HG02571 (cell line): ENCODE measurements at regions not wholly inside any gene's neighbourhood (a gene's known extent, or its start where the extent isn't known, plus 50 kb on each side); places are given as distances from the start of the nearest gene placed in this dataset.

Experiments used
- ATAC-seq: cut with Tn5 transposase; IDR thresholded peaks from one replicate; pipeline ENCODE4 v1.9.1; 2021; ENCODE audit warnings: mild to moderate bottlenecking, moderate library complexity; ENCODE audit not compliant: unreplicated experiment

DNA sequence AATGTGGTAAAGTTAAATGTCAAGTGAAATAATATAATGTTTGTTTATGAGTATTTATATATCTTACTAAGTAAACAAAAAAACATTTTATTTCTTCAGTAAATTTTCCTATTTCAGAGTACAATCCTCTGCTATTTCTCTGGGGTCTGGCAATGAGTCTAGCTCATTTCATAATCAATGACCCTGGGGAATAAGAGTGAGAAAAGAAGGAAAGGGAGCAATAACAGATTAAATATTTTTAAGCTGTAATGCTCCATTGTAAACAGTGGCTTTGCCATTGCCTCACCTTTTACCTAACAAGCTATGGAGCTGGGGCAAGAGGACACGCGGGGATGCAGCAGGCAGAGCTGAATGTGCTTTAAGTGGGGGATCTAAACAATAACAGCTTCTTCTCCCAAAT, 1071.9 kb downstream of the FLRT2 start:
- ATAC-seq = no peak

DNA sequence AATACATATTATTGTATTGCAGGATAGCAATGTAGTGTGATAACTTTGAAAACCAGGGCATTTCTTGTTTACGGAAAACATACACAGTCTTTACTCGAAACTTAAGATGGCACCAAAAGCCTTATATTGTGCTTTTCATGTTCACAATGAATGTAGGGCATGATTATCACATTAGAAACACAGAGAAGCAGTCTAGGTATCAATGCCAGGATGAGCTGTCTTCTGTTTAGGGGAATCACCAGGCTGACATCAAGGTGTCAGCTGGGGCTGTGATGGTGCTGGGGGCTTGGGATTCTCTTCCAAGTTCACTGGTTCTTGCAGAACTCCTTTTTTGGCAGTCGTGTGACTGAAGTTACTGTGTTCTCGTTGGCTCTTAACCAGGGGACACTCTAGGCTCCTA, 1067.3 kb downstream of the FLRT2 start:
- ATAC-seq = no peak

DNA sequence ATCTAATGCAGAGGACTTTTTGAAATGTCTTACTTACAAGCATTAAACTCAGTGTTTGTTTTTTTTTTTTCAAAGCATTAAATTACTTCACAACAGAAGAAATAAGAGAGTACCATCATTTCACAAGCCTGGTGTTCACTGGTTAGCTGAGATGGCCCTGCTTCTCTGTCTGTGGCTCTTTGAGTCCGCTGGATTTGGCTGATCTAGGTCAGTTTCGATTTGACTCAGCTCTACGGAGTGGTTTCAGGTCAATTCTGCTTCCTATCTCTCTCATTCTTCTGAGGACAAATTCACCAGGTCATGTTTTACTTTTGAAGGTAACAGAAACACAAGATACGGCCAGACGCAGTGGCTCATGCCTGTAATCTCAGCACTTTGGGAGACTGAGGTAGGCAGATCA, 1066.1 kb downstream of the FLRT2 start:
- no peak for ATAC-seq

DNA sequence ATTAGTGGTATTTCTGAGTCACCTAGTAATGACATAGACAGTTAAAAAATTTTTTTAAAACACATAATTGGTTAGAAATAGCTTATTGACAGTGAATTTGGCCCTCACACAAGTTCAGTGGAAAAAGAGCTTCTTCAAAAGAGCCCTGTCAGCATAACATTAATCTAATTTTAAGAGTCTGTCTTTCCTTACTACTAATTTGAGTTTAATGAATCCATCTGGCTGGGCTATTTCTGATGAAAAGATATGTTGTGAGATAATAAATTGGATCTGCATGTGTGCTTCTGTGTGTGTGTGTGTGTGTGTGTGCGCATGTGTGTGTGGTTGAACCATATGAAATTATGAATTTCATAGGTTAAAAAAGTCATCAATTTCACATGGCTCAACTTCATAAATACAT, 1045.2 kb downstream of the FLRT2 start:
- ATAC-seq = no peak

DNA sequence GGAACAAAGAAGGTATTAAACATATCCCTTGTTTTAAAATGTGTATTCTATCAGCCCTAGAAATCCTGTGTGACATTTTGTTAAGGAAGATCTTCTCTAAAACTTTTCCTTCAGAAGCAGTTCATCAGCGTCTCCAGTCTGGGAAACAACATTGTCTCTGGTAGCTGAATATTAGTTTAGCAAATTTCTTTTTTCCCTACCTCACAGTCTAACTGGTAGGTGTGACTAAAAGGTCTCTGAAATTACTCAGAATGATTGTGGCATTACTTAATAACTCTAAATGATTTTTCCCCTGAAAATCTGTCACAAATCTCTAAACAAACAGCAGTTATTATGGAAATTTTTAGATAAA, 1044.8 kb downstream of the FLRT2 start:
- no peak for ATAC-seq

DNA sequence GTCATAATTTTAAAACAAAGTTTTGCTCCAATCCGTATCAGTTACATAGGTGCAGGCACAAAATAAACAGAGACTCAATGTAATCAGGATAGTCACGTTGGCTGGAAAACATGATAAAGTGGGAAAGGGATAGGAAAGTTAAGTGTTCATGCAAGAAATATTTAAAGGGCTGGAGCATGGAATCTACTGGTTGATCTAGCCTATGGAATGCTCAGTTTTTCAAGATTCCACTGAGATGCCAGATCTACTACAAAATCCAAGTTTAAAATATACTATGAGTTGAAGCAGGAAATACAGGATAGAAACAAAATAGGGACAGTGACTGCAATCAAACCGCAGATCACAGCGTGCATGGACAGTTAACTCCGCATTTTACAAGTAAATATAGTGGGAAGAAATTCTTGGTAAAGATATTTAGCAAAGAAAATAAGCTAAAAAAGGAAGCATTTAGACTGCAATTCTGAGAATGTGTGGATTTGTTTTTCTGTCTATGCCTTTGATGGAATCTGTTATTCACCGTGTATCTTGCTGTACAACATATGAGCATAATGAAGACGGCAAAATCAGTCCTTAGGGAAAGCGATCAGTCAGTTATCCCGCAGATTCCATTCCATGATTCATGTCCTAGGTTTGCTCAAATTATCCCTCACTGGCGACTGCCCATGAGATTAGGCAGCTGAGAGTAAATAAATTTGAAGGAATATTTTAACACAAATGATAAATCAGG, 1044.3 kb downstream of the FLRT2 start:
- ATAC-seq = no peak

DNA sequence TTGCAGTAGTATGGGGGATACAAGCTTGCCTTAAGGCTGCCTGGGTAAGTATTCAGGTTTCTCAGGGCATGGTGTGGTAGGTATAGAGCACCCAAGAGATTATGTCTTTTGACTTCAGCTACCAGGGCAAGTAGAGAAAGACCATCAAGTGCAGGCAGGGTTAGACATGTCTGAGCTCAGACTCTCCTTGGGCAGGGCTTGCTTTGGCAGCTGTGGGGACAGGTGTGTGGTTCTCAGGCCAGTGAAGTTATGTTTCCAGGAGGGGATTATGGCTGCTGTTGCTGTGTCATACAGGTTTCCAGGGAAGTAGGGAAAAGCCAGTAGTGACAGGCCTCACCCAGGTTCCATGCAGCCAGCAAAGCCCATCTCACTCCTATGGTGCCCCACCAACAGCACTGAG, 1040.4 kb downstream of the FLRT2 start:
- ATAC-seq = no peak

DNA sequence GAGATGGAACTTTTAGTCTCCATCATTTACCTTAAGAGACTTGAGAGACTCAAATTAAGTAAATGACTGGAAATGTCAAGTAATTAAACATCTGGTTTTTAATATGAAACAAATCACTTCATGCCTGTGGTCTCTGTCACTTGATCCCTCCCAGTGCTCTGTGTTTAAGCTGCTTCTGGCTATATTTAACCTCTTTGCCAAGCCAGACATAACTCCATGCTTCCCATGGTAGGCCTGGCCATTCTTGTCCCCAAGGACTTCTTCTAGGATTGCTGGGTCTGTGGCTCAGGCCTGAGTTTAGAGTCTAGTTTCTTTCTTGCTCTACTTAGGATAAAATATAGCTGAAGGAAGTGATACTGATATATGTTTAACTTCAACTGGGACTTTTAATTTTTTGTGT, 1013.6 kb downstream of the FLRT2 start:
- ATAC-seq = no peak

DNA sequence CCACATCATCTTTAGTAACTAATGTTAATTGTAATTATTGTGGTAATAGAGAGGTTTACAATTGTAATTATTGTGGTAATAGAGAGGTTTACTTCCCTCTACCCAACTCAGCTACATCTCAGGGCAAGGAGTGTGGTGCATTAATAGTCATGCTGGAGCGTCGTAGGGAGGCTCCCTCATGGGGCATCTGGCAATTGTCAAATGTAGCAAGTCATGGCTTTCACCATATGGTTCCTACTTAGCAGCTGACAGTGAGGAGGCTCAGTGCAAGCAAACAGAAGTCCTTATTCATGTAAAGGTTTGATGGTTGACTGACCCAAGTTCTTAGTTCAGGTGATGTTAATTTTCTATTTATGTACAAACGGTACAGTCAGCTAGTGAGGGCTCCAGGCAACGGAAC, 1012.0 kb downstream of the FLRT2 start:
- ATAC-seq = no peak

DNA sequence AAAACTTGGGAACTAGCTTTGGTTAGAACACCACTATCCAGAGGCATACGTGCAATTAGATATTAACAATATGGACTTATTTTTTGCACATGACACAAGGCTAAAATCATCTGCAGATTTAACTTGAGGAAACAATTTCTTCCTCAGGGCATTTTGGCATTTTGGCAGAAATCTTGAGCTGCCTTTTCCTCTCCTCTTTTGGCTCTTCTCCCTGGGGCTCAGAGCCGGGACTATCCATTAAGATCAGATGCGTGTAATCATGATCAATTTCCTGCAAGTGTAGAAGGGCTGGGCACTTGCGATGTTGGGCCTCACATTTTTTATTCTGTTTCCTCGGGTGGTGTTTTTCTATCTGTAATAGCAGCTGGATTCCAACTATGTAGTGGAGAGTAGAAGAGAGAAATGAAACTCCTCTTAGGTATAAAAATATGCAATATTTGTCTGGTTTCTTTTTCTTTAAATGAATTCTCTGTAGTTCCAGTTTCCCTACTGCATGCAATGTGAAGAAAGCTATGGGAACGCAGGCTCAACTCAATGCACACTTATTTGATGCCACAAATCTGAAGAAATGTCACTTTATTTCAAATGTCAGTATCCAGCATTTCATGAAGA, 1010.8 kb downstream of the FLRT2 start:
- no peak for ATAC-seq

DNA sequence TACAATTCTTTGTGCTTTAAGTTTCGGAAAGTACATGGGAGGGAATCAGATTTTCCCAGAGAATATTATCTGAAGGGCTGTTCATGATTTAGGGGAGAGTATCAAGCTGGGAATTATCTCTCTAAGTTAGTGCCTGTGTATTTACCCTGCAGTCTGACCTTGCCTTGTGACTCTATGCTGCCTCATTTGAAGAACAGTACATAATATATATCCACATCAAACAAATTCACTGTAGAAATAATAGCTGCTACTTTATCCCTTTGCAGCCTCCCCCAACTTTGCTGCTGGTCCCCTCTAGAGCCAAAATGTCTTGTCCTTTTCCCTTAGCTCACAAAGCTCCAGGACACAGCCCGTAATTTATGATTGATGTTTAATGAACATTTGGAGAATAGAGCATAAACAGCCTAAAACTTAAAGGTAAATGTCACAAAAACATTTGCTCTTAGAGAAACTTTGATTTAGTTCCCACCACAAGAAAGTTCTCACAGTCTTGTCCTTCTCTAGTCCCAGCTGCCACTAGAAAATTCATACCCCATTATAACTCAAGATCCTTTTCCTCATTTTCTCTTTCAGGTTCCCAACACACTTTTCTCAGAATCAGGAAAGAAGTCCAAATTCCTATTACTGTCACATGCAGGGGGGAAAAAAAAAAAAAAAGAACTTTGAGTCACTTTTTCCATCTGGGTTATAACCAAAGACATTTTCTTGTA, 1009.6 kb downstream of the FLRT2 start:
- no peak for ATAC-seq

DNA sequence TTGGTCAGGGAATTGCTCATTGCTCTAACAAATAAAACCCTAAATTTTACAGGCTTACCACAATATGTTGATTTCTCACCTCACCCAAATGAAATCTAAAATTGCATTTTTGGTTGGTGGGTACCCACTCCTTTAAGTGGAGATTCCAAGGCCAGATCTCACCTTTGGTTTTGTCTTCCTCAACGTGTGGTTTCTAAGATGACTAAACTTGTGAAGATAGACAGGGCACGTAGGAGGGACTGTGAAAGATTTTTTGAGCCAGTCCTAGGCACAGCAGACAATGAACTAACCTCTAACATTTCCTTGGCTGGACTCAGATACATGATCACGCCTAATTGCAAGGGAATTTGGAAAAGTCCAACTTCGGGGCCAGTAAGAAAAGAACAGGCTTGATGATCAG, 1003.9 kb downstream of the FLRT2 start:
- ATAC-seq = no peak

DNA sequence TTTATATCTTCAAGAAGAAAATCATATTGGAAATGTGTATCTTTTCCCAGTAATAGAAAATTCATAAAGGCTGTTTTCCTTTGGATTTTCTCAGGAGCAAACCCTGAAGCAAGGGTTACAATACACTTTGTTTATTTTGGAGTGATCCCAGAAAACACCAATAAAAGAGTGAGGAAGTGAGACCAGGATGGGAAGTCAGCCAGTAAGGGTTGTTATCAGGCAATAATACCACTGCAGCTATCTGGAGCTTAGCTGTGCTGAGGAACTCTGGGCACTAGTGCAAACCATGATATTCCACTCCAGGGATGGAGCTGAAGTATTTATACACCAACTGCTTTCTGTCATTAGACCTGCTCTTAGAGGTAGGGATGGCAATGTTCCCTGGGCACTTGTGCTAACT, 1002.3 kb downstream of the FLRT2 start:
- no peak for ATAC-seq

DNA sequence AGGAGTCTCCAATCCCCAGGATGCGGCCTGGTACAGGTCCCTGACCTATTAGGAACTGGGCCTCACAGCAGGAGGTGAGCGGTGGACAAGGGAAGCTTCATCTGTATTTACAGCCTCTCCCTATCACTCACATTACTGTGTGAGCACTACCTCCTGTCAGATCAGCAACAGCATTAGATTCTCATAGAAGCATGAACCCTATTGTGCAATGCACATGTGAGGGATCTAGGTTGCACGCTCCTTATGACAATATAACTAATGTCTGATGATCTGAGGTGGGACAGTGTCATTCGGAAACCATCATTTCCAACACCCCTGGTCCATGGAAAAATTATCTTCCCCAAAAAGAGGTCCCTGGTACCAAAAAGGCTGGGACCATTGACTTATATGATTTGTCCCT, 1000.5 kb downstream of the FLRT2 start:
- no peak for ATAC-seq

DNA sequence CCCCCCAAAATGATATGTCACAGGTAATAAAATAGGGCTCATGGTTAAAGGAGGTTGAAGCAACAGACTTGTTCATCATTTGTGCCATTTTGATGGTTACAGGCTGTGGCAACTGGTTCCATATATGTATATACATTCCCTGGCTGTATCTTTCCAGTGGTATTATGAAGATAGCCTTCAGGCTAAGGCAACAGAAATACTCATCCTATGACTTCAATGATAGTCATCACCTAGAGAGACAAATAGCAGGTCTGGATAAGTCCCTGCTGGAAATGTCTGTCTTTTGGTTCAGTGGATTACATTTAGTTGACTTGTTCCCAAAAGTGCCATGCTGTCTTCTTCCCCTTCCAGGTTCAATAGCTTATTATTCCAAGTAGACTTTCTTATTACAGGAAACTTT, 997.4 kb downstream of the FLRT2 start:
- no peak for ATAC-seq

DNA sequence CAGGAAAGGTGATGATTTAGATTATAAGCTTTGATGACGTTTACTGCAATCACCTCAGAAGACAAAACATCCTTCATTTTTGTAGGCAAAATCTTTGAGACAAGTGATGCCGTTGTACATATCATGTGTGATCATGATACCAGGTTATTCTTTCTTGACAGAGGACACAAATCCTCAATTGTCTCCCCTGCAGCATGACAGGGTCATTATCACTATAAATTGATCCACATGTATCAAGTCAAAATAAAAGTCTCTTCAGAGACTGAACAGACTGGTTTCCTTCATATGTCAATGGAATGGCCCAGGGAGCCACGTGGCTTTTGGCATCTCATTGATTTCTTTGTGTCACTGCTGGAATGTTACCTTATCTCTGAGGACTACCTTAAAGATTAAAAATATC, 995.7 kb downstream of the FLRT2 start:
- ATAC-seq = no peak

DNA sequence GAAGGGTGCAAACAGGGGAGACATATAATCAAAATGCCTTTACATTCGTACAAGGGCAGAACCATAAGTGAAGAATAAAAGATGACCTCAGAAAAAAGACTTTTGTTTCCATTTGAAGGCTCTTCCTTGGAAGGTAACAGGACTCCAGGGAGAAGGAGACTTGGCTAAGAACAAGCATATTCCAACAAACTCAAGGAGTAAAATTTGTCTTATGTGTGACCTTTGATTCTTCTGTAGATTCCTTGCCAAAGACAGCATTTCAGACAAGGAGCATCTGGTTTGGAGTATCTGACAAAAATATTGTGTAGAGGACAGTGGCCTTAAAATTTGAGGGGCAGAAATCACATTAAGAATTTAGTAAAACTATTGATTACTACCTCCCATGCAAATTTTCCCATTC, 991.9 kb downstream of the FLRT2 start:
- no peak for ATAC-seq

DNA sequence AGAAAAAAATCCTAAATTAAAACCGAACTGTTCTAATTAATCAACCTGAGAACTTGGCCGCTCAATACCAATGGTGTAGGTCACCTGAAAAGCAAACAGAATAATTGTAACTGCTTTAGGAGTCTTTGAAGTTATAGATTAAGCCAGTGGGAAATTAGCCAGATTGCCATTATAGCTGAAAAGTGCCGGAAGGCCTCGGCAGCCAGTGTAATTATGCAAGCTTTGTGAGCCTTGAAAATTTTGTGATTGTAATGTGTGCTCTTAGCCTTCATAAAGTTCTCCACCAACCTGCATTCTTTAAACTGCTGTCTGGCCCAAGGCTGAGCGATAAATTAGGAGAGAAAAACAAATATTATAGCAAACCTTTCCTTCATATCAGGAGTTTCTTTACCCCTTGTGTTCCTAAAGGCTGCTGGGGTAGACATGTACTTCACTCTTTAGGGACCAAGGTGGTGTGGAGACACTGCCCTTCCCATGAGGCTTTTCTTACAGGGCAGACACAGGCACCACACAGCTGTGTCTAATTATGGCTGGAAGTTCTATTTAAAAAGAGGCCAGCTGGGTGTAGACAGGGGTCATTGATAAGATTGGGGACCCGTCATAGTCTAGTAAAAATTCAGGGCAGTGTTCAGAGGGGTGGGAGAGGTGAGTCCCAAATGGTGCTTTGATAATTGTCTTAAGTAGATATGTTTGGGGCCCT, 991.2 kb downstream of the FLRT2 start:
- ATAC-seq = no peak

DNA sequence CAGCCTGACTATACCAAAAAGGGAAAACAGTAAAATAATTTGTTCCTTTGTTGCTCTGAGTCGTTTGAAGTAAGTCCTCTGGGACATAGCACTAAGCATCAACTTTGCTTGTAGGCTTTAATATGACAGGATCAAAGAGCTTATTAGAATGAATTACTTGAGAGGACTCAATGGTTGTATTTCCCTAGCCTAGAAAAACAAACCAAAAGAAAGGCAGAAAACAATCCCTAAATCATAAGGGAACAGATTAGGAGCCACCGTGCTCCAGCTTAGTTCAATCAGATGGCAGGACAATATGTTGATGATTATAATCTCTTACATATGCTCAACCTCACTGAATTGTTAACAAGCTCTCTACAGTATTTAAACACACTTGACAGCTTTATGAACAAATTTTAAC, 988.4 kb downstream of the FLRT2 start:
- ATAC-seq = no peak

DNA sequence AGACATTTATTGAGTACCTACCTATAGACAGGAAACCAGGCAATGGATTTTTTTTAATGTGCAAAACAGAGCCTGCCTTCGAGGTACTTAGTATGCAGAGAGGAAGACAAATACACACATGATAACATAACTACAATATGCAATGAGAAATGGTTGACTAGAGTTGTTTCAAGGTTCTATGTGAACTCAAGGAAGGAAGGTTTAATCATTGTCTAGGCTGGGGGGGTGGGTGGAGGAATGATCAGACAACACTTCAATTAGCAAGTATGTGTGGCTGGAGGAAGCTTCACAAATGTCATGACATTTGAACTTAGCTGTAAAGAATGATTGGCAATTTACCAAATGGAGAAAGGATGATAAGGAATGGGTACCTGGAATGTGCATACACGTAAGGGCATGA, 985.3 kb downstream of the FLRT2 start:
- no peak for ATAC-seq

DNA sequence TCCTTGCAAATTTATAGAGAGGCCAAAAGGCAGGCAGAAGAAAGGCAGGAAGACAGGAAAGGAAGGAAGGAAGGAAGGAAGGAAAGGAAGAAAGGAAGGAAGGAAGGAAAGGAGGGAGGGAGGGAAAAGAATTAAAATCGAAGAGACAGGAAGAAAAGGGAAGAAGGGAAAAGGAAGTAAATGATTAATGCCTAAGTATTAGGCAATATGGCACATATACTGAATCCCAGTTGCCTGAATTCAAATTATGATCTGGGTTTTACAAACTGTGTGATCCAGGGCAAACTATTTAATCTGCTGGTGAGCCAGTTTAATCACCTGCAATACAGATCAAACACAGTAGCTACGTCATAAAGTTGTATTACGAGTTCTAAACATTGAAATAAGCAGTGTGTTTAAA, 983.6 kb downstream of the FLRT2 start:
- ATAC-seq = no peak

DNA sequence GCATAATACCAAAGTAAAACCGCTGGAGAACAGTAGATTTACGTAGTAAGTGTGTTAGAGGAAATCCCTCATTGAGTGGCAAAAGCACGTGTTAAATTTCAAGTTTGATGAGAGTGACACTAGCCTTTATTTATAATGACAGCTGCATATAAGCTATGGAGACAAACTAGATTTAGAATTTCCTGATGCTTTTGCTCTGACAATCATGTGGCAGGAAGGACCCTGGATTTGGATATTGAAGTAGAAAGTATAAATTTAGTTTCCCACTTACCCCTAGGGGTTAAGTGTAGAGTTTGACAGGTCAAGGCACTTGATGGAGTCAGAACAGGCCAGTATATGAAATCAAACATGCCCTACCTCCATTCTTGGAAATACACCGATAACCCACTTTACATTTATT, 983.1 kb downstream of the FLRT2 start:
- ATAC-seq = no peak
